ENCODE measurements at regions not wholly inside any gene's neighbourhood (a gene's known extent, or its start where the extent isn't known, plus 50 kb on each side); places are given as distances from the start of the nearest gene placed in this dataset.
"Not testable (repeated sequence)": the region's sequence is repeated elsewhere in the genome, so short reads cannot be mapped to it uniquely, and the experiment has no call there.

DNA sequence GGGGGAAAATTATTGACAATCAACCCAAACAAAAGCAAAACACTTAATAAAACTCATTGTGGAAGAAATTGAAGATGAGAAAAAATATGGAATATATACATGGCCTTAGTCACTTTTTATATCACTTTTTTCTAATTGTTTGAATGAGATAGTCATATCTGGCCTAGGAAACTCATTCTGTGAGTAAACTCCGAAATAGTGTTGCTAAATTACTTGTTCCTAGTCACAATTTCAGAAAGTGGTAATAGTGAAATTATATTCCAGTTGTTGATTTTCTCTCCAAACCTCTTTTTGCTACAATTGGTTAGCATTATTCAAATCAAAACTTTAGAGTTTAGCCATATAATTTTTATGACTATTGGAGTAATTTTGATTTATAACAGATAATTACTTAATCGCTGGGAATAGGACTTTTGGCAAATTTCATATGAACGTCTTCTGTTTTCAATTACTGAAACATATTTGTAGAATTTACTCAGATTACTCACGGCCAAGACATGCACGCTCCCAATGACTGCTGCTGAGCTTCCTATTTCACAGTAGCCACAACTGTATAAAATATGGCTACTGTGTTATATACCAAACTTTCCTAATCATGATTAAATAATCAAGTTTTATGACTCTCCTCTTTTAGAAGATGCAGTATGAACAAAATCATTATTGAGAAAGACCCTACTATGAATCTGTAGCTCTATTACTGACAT, 199.7 kb upstream of the ZNF322 start:
- not testable (repeated sequence) for TF ChIP-seq NFRKB (IDR thresholded peaks at IDR 0.05); SUZ12 (IDR thresholded peaks at IDR 0.05); FOXA1 (IDR thresholded peaks at IDR 0.05); FOXM1 (IDR thresholded peaks at IDR 0.05; ENCODE audit: borderline replicate concordance); ZNF384 (IDR thresholded peaks at IDR 0.05); PKNOX1 (IDR thresholded peaks at IDR 0.05); FOXK2 (IDR thresholded peaks at IDR 0.05); HDGF (IDR thresholded peaks at IDR 0.05; ENCODE audit: borderline replicate concordance); ELF4 (IDR thresholded peaks at IDR 0.05); SP1 (IDR thresholded peaks at IDR 0.05); LEF1 (IDR thresholded peaks at IDR 0.05; ENCODE audit: borderline replicate concordance); BHLHE40 (IDR thresholded peaks at IDR 0.05; ENCODE audit: borderline replicate concordance); ARNT (IDR thresholded peaks at IDR 0.05); CTBP1 (IDR thresholded peaks at IDR 0.05; ENCODE audit: borderline replicate concordance)
